HG03108 (cell line): ENCODE measurements at regions not wholly inside any gene's neighbourhood (a gene's known extent, or its start where the extent isn't known, plus 50 kb on each side); places are given as distances from the start of the nearest gene placed in this dataset.

Experiments
- ATAC-seq: cut with Tn5 transposase; IDR thresholded peaks from one replicate; pipeline ENCODE4 v1.9.1; 2021; ENCODE audit warnings: moderate library complexity; ENCODE audit not compliant: unreplicated experiment

DNA sequence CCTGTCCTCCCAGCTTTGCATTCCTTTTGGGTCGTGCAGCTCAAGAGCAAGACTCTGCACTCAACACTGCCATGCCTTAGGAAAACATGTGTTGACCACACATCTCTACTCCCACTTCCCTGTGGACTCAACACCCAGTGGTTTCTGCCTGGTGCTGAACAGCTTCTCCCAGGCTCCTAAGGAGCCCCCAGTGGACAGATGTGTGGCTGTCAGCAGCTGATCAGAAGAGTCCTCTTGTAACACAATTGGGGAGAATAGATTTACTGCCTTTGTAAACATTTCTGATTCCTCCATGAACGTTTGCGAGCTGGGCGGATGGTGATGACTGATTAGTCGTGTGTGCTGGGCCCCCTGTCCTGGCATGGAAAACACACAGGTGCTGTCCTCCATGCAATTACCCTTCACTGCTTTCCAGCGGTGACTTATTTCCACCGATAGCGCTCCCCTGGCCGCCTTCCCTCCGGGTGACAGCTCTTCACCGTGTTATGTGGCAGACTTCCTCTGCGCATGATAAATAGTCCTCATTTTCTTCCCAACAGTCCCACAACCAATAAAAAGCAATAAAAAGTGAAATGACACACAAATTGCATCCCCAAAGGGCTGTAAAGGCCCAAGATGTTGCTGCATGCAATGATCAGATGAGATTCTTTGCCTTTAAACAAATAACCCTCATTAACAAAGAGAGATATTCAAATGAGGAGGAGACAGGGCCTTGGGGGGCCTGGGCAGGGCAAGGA is 249.4 kb upstream of the AJAP1 start:
- ATAC-seq = no peak

DNA sequence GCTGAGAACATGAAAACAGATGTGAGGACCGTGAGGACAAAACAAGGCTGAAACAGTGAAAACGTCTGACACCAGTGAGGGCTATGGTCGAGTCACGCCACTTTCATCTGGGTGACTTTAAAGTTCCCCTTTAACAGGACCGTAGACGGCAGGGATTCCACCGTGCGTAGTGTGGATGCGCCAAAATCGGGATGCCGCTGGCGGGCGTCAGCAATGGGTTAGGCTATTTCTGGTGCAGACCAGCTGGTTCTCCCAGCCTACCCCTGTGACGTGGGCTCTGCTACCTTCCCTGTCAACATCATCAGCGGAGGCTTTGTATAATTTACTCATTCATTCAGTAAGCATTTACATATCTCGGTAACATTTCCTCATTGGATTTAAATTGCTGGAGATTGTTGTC is 246.6 kb upstream of the AJAP1 start:
- no peak for ATAC-seq

GRCh38 chr1:4408380-4408779 is 246.0 kb upstream of the AJAP1 start:
- ATAC-seq = no peak

DNA sequence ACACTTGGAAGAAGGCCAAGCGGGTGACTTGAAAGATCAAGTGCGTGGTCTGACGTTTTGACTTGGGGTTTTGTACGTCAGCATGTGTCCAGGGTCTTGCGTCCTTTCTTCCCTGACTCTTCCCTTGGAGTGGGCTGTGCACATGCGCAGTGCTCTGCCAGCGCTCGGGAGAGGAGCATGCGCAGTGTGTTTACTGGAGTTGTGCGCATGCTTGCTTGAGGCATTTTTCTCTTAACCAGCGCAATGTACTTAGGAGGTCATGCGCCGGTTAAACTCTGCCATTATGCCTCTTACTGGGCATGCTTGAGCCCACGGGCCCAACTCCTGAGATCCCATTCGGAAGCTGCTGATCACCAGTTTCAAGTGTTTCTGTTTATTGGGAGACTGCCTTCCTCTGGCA is 242.5 kb upstream of the AJAP1 start:
- ATAC-seq = no peak

- no peak for ATAC-seq
Measured at GRCh38 chr1:4415476-4415875, 238.9 kb upstream of the AJAP1 start.

- no peak for ATAC-seq
Measured at GRCh38 chr1:4416189-4416588, 238.2 kb upstream of the AJAP1 start.

DNA sequence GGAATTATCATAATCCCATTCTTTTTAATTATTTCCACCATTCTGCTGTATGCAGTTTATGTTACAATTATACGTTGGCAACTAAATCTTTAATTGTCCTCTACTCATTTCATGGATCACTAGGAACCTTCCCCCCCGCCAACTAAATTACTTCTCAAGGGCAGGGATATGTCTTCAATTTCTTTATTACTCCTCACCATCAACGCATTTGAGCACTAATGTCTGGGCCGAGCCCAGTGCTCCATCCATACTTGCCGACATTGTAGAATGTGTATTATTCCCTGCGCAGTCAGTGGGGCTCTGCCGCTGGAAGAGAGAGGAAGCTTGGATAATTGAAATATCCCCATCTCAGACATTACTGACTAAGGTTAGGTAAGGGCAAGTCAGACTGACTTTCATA is 236.4 kb upstream of the AJAP1 start:
- ATAC-seq = no peak

GRCh38 chr1:4421986-4422385 is 232.4 kb upstream of the AJAP1 start:
- ATAC-seq = no peak

- ATAC-seq = no peak
Measured at GRCh38 chr1:4422504-4423289, 231.7 kb upstream of the AJAP1 start.

DNA sequence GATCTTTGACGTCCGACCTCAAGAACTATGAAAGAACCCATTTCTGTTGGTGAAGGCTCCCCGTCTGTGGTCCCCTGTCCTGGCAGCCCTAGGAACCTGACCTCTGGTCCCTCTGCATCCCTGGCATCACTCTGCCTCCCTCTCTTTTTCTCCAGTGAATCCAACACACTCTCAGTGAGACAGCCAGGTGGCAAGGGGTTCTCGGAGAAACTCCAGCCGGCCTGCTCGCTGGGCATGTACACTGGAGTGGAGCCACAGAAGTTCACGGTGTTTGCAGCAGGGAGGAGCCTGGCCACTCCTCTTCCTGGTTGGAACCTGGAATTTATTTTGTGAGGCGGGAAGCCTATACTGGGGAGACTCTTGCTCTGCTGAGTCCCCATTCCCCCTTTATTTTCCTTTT is 230.2 kb upstream of the AJAP1 start:
- no peak for ATAC-seq

GRCh38 chr1:4424766-4425165 is 229.6 kb upstream of the AJAP1 start:
- no peak for ATAC-seq

- ATAC-seq = no peak
Measured at GRCh38 chr1:4425892-4426291, 228.5 kb upstream of the AJAP1 start.

GRCh38 chr1:4428711-4429110 is 225.7 kb upstream of the AJAP1 start:
- ATAC-seq = no peak

- ATAC-seq = no peak
Measured at GRCh38 chr1:4430406-4431365, 223.7 kb upstream of the AJAP1 start.

GRCh38 chr1:4431491-4431890 is 222.9 kb upstream of the AJAP1 start:
- no peak for ATAC-seq

DNA sequence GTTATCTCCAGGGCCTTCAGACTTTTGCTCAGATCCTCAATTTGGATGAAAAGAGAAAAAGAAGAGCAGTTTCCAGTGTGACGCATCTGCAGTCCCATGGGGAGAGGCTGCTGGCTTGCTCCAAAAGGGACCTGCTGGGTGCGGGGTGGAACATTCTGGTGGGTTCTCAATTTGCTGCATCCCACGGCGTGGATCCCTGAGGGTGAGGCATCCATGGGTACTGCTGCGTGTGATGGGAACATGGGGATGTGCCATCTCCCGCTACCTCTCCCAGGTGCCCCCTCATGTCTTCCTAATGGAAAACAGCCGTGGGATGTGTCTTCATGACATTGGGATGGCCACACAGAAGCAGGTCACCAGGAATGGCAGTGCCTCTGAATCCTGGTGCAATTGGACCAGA is 221.3 kb upstream of the AJAP1 start:
- no peak for ATAC-seq

GRCh38 chr1:4444086-4444485 is 210.3 kb upstream of the AJAP1 start:
- no peak for ATAC-seq

DNA sequence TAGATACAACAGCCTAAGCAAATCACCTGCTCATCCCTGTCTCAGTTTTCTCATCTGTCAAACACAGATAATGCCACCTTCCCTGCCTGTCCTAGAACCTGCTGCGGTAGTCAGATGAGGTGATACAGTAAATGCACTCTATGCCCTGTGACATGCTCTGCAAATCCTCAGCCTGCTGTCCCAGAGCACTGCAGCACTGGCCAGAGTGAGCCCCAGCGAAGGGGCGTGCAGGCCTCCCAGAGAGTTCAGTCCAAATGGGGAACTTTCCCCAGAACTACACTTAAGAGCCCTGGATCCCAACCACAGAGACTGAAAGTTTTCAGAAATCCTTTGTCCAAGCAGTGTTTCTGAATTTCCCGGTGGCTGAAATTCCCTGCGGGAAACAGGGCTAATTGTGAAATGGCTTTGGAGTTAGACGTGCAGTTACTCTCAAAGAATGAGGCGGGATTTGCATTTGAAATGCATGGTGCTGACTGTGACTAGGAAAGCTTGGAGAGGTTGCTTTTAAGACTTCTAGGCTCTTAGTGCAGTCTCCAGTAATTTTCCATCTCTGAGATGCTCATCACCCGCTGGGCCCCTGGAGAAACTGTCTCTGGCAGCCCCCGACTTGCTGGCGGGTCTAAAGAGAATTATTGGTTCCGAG is 206.5 kb upstream of the AJAP1 start:
- ATAC-seq = no peak

- no peak for ATAC-seq
Measured at GRCh38 chr1:4449972-4450371, 204.4 kb upstream of the AJAP1 start.

DNA sequence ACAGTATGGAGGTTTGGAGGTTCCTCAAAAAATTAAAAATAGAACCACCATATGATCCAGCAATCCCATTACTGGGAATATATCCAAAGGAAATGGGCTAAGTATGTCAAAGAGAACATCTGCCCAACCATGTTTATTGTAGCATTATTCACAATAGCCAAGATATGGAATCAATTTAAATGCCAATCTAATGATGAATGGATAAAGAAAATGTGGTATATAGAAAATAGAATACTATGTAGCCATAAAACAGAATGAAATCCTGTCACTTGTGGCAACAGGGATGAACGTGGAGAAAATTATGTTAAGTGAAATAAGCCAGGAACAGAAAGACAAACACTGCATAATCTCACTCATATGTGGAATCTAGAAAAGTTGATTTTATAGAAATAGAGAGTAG is 201.7 kb upstream of the AJAP1 start:
- ATAC-seq = no peak

DNA sequence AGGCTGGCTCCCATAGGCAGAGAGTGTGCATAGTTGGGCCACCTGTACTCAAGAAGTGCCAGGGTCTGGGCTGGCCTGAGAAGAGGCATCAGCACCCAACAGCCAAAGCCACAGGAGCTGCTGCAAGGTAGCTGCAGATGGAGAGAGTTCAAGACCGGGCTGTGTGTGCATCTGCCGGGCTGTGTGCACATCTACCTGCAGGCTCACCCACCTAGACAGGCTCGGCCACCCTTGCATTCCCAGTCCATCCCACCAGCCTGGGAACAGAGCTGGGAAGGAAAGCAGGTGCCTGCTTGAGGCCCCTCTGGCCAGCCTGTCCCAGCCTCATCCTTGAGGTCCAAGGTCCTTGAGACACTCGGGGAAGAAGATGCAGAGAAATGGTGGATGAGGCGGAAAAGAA is 194.4 kb upstream of the AJAP1 start:
- ATAC-seq = no peak
